NCI-H2227 treated with DMSO at 0.1 percent for 48 hours (cell line): ENCODE measurements at regions not wholly inside any gene's neighbourhood (a gene's known extent, or its start where the extent isn't known, plus 50 kb on each side); places are given as distances from the start of the nearest gene placed in this dataset.

ENCODE experiments used
- DNase-seq: peaks from one replicate; lab custom pipeline; 2025; lab: John Stamatoyannopoulos, UW

- no peak for DNase-seq
Measured at GRCh38 chr3:118557513-118557912, 477.1 kb downstream of the IGSF11 start.

- DNase-seq: no peak
Measured at GRCh38 chr3:118559286-118559685, 475.4 kb downstream of the IGSF11 start.

DNA sequence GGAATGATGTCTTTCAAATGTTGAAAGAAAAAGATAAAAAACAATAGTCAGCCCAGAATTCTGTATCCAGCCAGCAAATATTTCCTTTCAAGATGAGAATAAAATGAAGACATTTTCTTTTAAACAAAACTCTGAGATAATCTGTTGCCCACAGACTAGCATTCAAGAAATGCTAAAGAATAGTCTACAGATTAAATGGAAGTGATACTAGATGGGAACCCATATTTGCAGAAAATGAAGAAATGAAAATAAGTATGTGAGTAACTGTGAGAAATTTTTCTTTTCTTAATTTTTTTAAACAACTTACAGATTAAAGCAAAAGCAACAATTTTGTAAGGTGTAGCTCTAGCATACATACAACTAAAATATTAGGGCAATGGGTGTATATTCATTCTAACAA lies 469.8 kb downstream of the IGSF11 start:
- DNase-seq: no peak

DNA sequence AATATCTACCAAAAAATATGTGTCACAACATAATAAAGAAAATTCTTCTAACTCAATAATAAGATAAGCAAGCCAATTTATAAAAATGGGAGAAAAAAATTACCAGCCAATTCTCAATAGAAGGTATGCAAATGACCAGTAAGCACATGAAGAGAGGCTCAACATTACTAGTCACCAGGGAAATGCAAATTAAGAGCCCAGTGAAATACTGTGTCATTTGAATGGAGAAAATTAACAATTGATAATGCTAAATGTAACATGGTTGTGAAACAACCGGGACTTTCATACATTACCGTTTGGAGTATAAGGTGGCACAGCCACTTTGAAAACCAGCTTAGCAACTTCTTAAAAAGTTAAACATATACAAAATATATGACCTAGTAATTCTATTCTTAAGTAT lies 460.7 kb downstream of the IGSF11 start:
- DNase-seq: no peak

- DNase-seq: no peak
Measured at GRCh38 chr3:118577055-118577777, 457.4 kb downstream of the IGSF11 start.

DNA sequence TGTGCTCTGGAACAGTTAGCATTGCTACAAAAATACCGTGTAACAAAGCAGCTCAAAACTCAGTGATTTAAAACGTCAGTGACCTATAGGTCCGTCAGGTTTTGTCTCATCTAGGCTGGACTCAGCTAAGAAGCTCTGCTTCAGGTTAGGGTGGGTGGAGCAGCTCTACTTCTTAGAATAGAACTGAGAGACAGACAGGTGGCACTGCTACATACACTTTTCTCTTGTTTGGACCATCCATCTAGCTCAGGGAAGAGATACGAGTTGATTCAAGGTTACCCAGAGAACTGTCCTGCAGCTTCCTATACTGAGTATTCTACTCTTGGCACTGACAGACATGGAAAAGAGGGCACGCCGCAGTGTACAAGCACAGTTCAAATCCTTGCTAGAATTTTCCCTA lies 456.1 kb downstream of the IGSF11 start:
- DNase-seq: no peak

GRCh38 chr3:118587037-118587741 lies 447.5 kb downstream of the IGSF11 start:
- no peak for DNase-seq

- no peak for DNase-seq
Measured at GRCh38 chr3:118587847-118588246, 446.8 kb downstream of the IGSF11 start.

DNA sequence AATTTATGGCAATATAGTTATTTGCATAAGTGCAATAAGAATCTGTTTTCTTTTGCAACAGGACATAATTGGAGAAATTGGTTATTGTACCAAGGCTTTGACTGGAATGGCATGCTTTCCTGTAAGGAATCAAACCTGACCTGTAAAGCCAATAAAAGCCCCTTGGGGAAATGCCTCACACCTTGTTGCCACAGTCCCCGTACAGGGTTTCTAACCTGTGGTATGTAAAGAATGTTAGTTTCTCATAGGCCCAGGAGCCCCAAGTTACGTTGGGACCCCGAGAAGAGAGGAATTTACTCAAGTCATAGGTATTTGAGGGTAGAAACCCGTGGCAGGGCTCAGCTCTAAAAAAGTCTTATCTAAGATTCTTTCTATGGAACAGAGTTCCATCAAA lies 441.4 kb downstream of the IGSF11 start:
- no peak for DNase-seq

GRCh38 chr3:118597184-118597583 lies 437.5 kb downstream of the IGSF11 start:
- DNase-seq: no peak

DNA sequence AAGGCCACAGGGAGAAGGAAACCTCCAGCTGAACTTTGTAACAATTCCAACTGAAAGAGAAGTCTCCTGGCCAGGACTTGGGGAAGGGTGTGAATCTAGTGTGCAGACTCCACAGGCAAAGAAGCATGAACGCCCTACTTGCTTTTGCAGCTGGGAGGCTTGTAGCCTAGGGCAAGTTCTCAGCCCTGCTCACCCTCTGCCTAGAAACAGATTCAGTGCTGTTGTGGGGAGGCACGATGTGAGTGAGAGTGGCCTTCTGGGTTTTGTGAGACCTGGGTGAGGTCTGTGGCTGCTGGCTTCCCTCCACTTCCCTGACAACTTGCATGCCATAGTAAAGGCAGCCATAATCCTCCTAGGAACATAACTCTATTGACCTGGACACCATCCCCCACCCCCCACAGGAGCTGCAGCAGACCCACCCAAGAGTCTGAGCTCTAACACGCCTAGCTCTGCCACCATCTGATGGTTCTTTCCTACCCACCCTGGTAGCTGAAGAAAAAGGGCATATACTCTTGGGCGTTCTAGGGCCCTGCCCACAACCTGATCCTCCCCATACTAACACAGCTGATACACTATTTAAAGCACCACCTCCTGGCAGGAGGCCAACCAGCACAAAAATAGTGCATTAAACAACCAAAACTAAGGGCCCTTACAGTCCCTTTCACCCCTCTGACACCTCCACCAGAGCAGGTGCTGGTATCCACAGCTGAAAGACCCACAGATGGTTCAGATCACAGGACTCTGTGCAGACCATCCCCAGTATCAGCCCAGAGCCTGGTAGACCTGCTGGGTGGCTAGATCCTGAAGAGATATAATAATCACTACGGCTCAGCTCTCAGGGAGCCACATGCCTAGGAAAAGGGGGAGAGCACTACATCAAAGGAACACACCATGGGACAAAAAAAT lies 426.5 kb downstream of the IGSF11 start:
- DNase-seq: no peak

DNA sequence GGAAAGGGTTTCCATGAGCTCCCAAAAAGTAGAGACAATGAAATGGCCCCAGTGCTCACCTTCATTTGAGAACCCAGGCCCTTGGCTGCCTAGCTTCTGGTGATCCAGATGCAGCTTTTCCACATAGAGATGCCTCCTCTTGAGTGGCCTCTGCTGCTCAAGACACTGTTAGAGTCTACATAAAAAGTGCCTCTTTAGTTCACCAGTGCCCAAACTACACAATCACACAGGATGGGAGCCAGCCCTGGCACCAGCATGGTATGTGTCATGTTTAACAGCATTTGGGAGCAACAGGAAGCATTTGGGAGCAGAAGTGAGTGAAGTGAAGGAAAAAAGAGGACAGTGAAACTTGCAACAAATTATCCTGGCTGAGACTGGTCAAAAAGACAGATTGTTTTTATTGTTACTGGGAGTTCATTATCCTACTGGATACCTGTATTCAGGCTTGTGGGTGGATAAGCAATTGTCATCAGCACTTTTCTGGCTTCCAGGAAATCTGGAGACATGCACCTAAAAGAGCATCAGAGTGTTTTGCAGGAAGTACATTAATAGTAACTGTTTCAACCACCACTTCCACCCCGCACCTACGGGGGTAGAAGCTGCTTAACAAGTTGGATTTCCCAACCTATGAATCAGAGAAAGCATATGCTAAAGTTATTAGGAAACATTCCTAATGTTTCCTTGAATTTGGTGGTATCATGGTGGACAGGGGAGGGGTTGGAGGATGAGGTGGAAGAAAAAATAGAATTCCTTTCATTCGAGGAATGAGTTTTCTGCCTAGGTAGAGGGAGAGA lies 416.2 kb downstream of the IGSF11 start:
- DNase-seq: no peak

- no peak for DNase-seq
Measured at GRCh38 chr3:118626453-118626852, 408.2 kb downstream of the IGSF11 start.

- DNase-seq: peak; percentile 54
Measured at GRCh38 chr3:118628704-118629341, 405.8 kb downstream of the IGSF11 start.

DNA sequence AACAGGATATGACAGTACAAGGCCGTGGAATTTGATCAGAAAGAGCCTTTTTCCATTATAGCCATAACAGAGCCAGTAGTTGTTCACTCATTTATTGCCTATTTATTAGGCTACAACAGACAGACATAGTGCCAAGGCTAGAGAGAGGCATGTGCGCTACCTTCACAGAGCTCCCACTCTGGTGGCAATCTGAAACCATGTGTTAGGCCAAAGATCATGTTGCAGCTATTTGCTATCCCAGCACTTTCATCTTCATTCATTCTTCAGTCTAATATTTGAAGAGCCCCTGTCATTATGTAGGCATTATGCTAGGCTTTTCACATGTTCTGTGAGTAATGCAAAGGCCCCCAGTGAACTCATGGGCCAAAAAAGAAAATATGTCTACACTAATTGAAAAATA lies 404.8 kb downstream of the IGSF11 start:
- DNase-seq: no peak

GRCh38 chr3:118635711-118636110 lies 398.9 kb downstream of the IGSF11 start:
- DNase-seq: no peak

GRCh38 chr3:118636841-118637240 lies 397.8 kb downstream of the IGSF11 start:
- DNase-seq: no peak

DNA sequence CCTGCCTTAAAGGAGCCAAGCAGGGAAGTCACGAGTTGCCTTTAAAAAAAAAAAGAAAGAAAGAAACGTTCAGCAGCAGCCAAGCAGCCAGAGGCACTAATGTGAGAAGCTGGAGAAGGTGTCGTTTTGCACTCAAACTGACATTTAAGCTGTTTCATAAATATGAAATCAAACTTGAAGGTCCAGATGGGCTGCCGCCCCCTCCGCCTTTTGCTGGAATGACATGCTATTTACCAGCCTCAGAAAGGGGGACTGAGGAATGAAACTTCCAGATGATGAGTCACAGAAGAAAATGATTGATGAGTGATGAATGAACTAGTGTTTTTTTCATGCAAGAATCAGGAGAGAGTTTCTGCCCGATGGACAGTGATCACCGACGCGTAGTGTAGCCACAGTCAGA lies 396.8 kb downstream of the IGSF11 start:
- DNase-seq: no peak

DNA sequence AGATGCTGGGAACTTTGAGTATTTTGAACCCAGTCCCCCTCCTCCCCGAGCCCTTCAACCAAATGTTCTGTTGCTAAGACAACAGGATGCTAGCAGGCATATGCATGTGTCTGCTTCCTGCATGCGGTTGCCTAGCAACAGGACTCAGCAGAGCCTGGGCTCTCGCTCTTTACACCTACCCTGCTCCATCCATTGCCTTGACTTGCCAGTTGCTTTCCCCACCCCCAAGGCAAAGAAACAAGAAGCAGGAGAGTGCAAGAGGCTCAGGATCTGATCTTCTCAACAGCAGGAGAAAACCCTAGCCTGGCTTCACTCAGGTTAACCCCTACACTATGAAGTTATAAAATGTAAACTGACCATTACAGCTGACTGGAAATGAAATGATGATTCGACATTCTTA lies 393.0 kb downstream of the IGSF11 start:
- DNase-seq: peak; percentile 49

DNA sequence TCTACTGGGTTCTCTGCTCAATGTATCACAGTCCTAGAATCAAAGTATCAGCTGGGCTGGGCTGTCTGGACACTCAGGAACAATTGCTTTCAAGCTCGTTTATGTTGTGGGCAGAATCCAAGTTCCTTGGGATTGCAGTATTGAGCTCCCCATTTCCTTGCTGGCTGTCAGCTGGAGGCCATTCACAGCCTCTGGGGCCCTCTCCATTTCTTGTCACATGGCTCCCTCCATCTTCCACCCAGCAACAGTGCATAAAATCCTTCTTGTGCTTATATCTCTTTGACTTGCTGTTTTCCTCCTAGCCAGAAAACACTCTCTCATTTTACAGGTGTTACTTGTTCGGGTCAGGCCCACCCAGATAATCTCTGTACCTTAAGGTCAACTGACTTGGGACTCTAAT lies 363.5 kb downstream of the IGSF11 start:
- no peak for DNase-seq

DNA sequence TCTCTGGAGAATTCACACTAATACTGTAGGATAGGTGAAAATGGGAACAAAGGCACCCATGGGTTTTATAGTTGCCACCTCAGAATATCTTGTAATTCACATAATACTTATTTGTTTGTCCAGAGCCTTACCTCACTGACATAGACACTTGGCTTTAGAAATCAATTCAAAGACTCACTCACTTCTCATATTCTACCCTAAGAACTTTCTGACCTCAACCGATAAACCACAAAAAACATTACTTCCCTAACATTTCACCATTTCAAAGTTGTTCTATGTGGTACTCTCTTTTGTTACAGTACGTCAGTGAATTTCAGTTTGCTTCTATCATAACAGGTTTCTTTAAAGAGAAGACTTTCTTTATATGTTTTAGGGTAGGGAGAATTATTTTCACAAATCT lies 359.3 kb downstream of the IGSF11 start:
- no peak for DNase-seq
